Retinal pigment epithelial cell (primary cell): ENCODE measurements at regions not wholly inside any gene's neighbourhood (a gene's known extent, or its start where the extent isn't known, plus 50 kb on each side); places are given as distances from the start of the nearest gene placed in this dataset.

Experiments
- DNase-seq: peaks from one replicate; pipeline ENCODE4 v3.0.0-alpha.2; 2010; ENCODE audit warnings: low read depth
- H3K4me3 ChIP-seq: 2 replicates; pipeline ENCODE4 v1.5.1; 2011; ENCODE audit warnings: mild to moderate bottlenecking, low read length, control low read depth, moderate library complexity
- CTCF ChIP-seq: conservative IDR thresholded peaks from 2 replicates; pipeline ENCODE4 v1.5.1; 2011; ENCODE audit warnings: low read depth, low read length, control low read depth, inconsistent platforms

- DNase-seq = no peak
- no peak for TF ChIP-seq CTCF
- H3K4me3 ChIP-seq = no peak overlapping the region
Measured at GRCh38 chr13:39941911-39942551, 286.6 kb downstream of the COG6 start.

- DNase-seq = peak; percentile 35
- H3K4me3 ChIP-seq = no peak overlapping the region
- peak; percentile 100 for TF ChIP-seq CTCF
Measured at GRCh38 chr13:39942552-39943273, 287.3 kb downstream of the COG6 start.

GRCh38 chr13:39943711-39944110 is 288.2 kb downstream of the COG6 start:
- TF ChIP-seq CTCF = no peak
- no peak overlapping the region for H3K4me3 ChIP-seq
- no peak for DNase-seq

GRCh38 chr13:39945226-39945625 is 289.8 kb downstream of the COG6 start:
- TF ChIP-seq CTCF = no peak
- no peak overlapping the region for H3K4me3 ChIP-seq
- no peak for DNase-seq

- H3K4me3 ChIP-seq = no peak overlapping the region
- no peak for DNase-seq
- no peak for TF ChIP-seq CTCF
Measured at GRCh38 chr13:39946769-39947168, 291.3 kb downstream of the COG6 start.

- no peak for TF ChIP-seq CTCF
- DNase-seq = no peak
- H3K4me3 ChIP-seq = no peak overlapping the region
Measured at GRCh38 chr13:39951301-39951700, 295.8 kb downstream of the COG6 start.
